HG02852 (cell line): ENCODE measurements at regions not wholly inside any gene's neighbourhood (a gene's known extent, or its start where the extent isn't known, plus 50 kb on each side); places are given as distances from the start of the nearest gene placed in this dataset.
A peak's percentile ranks its signal among the peaks of the same experiment; 100 is the strongest.

Source experiments
- ATAC-seq: cut with Tn5 transposase; IDR thresholded peaks from one replicate; pipeline ENCODE4 v1.9.1; 2021; ENCODE audit warnings: mild to moderate bottlenecking, moderate library complexity; ENCODE audit not compliant: unreplicated experiment

GRCh38 chr12:19855851-19856250, 416.6 kb downstream of the AEBP2 start:
- no peak for ATAC-seq

- ATAC-seq: no peak
These were observed 417.1 kb downstream of the AEBP2 start for GRCh38 chr12:19856389-19856788.

- no peak for ATAC-seq
These were observed 417.9 kb downstream of the AEBP2 start for GRCh38 chr12:19857204-19857603.

- no peak for ATAC-seq
These were observed 427.9 kb downstream of the AEBP2 start for GRCh38 chr12:19867151-19867550.

- no peak for ATAC-seq
These were observed 428.7 kb downstream of the AEBP2 start for GRCh38 chr12:19867970-19868369.

- no peak for ATAC-seq
These were observed 430.1 kb downstream of the AEBP2 start for GRCh38 chr12:19869413-19869812.

GRCh38 chr12:19872621-19873540, 433.6 kb downstream of the AEBP2 start:
- ATAC-seq: no peak

GRCh38 chr12:19880076-19880475, 440.8 kb downstream of the AEBP2 start:
- ATAC-seq: no peak

- no peak for ATAC-seq
These were observed 441.4 kb downstream of the AEBP2 start for GRCh38 chr12:19880721-19881120.

GRCh38 chr12:19882346-19882745, 443.1 kb downstream of the AEBP2 start:
- ATAC-seq: no peak

- ATAC-seq: no peak
These were observed 444.8 kb downstream of the AEBP2 start for GRCh38 chr12:19884021-19884492.

GRCh38 chr12:19885093-19885812, 446.0 kb downstream of the AEBP2 start:
- no peak for ATAC-seq

GRCh38 chr12:19886065-19886464, 446.8 kb downstream of the AEBP2 start:
- ATAC-seq: no peak

GRCh38 chr12:19886639-19887064, 447.4 kb downstream of the AEBP2 start:
- ATAC-seq: no peak

- ATAC-seq: no peak
These were observed 450.7 kb downstream of the AEBP2 start for GRCh38 chr12:19890024-19890423.

GRCh38 chr12:19891936-19892591, 452.8 kb downstream of the AEBP2 start:
- no peak for ATAC-seq

GRCh38 chr12:19893514-19893913, 454.2 kb downstream of the AEBP2 start:
- no peak for ATAC-seq

- no peak for ATAC-seq
These were observed 454.8 kb downstream of the AEBP2 start for GRCh38 chr12:19894050-19894449.

- ATAC-seq: peak; percentile 89
These were observed 455.5 kb downstream of the AEBP2 start for GRCh38 chr12:19894803-19895202.

- no peak for ATAC-seq
These were observed 456.1 kb downstream of the AEBP2 start for GRCh38 chr12:19895246-19896020.

- ATAC-seq: no peak
These were observed 456.7 kb downstream of the AEBP2 start for GRCh38 chr12:19896041-19896440.
